ENCODE measurements at regions not wholly inside any gene's neighbourhood (a gene's known extent, or its start where the extent isn't known, plus 50 kb on each side); places are given as distances from the start of the nearest gene placed in this dataset.

DNA sequence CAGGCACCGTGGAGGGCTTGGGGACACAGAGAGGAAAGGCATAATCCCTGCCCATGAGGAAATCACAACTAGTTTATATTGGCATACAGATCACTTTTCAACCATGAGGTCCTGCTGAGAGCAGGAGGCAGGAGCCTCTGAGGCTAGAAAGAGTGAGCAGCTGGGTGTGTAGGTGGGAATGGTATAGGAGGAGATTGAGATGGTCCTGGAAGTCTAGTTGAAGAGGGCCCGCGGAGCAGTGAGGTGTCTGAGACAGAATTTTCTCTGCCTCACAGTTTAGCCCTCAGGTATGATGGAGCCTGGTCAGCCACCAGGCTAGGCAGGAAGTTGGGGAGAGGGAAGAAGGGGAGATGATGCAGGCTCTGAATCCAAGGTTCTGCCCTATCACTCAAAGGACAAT is 54.7 kb upstream of the JDP2 start:
- TF ChIP-seq CTCF (IDR thresholded peaks at IDR 0.05): no peak
- peaks cover 5% of the 10 kb centered on the region for H3K4me1 Mint-ChIP-seq
- H3K27me3 Mint-ChIP-seq (ENCODE audit: low read depth, poor library complexity): peaks cover 12% of the 10 kb centered on the region
- H3K9me3 Mint-ChIP-seq: peaks cover 4% of the 10 kb centered on the region
- DNase-seq: no peak
- H3K27ac Mint-ChIP-seq: peak overlapping the region; percentile 27
- H3K36me3 Mint-ChIP-seq (ENCODE audit: low read depth): peaks cover 4% of the 10 kb centered on the region
- H3K4me3 Mint-ChIP-seq: no peak overlapping the region

- TF ChIP-seq CTCF (IDR thresholded peaks at IDR 0.05): no peak
- Mint-ChIP-seq H3K4me3 (no peak overlapping the region), H3K36me3 (ENCODE audit: low read depth) (peaks cover 3% of the 10 kb centered on the region), H3K27ac (no peak overlapping the region), H3K4me1 (peaks cover 5% of the 10 kb centered on the region), H3K27me3 (ENCODE audit: low read depth, poor library complexity) (peaks cover 12% of the 10 kb centered on the region), H3K9me3 (peaks cover 4% of the 10 kb centered on the region)
- no peak for DNase-seq
Measured at GRCh38 chr14:75373616-75374015, 54.2 kb upstream of the JDP2 start.

DNA sequence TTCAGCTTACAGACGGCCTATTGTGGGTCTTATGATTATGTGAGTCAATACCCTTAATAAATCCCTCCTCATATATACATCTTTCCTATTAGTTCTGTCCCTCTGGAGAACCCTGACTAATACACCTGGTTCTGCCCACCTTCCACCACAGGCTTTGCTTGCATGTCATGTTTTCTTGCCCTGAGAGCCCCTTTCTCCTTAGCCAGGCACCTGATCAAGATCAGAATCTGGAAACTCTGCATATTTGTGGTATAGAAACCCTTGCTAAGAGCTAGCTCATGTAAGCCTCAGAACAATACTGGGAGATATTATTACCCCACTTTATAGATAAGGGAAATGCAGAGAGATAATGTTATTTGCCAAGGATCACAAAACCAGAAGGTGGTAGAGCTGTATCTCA is 52.9 kb upstream of the JDP2 start:
- no peaks in the 10 kb centered on the region for H3K36me3 Mint-ChIP-seq (ENCODE audit: low read depth)
- H3K27me3 Mint-ChIP-seq (ENCODE audit: low read depth, poor library complexity): peaks cover 12% of the 10 kb centered on the region
- no peak for DNase-seq
- H3K4me1 Mint-ChIP-seq: peaks cover 5% of the 10 kb centered on the region
- H3K9me3 Mint-ChIP-seq: no peaks in the 10 kb centered on the region
- H3K27ac Mint-ChIP-seq: no peak overlapping the region
- no peak for TF ChIP-seq CTCF (IDR thresholded peaks at IDR 0.05)
- no peak overlapping the region for H3K4me3 Mint-ChIP-seq

- peaks cover 5% of the 10 kb centered on the region for H3K27me3 Mint-ChIP-seq (ENCODE audit: low read depth, poor library complexity)
- no peak for DNase-seq
- no peak for TF ChIP-seq CTCF (IDR thresholded peaks at IDR 0.05)
- H3K9me3 Mint-ChIP-seq: no peaks in the 10 kb centered on the region
- H3K36me3 Mint-ChIP-seq (ENCODE audit: low read depth): no peaks in the 10 kb centered on the region
- H3K27ac Mint-ChIP-seq: no peak overlapping the region
- no peak overlapping the region for H3K4me3 Mint-ChIP-seq
- H3K4me1 Mint-ChIP-seq: peaks cover 13% of the 10 kb centered on the region
Measured at GRCh38 chr14:75375983-75376382, 51.8 kb upstream of the JDP2 start.

All from nephron progenitor cell (in vitro differentiated cells).